Erythroblast (primary cell): ENCODE measurements at regions not wholly inside any gene's neighbourhood (a gene's known extent, or its start where the extent isn't known, plus 50 kb on each side); places are given as distances from the start of the nearest gene placed in this dataset.

Experiments used
- GATA1 ChIP-seq: IDR thresholded peaks from 2 replicates; pipeline ENCODE4 v1.6.1; 2011; ENCODE audit warnings: low read depth, mild to moderate bottlenecking, control low read depth, low read length, moderate library complexity
- POLR2A ChIP-seq: IDR thresholded peaks from 2 replicates; pipeline ENCODE4 v1.6.1; 2011; ENCODE audit warnings: mild to moderate bottlenecking, low read length

DNA sequence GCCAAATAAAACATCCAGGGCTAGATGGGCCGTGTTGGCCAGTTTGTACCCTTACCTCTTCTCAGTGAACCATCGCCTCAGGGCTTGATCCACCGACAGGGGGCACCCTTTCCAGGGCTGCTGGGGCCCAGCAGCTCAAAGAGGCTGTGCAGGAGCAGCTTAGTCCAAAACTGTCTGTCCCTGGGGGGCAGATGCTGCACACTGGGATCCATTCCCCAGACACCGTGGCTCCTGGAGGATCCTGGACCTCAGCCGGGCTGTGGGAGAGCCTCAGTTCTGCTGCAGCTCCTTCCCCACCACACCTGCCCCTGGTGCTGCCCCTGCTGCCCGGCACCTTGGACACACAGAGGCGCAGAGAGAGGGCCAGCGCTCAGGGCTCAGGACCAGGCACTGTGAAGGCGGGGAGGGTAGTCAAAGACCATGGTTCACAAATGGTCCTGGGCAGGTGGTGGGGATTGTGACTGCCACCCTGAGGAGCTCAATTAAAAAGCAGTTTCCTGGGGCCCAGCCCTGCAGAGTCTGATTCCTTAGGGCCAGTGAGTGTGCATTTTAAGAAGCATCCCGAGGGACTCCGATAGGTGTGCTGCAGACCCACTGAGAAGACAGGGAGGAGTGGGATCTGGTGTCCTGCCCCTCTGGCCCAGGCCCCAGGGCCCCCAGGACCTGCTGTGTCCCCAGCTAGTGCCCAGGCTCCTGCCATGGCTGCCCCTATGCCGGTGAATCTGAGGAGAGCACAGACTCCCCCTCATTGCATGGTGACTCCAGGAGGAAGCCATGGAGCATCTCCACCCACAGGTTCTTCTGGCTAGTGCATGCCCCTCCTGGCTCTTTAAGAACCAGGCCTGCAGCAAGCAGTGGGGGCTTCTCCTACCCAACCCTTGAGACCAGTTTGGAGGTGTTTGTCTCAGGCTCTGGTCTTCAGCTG lies 86.5 kb upstream of the PRR20G start:
- no peak for TF ChIP-seq GATA1
- no peak for TF ChIP-seq POLR2A
